Lower lobe of right lung (tissue), 2 donors: ENCODE measurements at regions not wholly inside any gene's neighbourhood (a gene's known extent, or its start where the extent isn't known, plus 50 kb on each side); places are given as distances from the start of the nearest gene placed in this dataset.

Source experiments
- ATAC-seq, 2 donors: fragments of 200-7000 bp; cut with Tn5 transposase; one replicate each; pipeline ENCODE4 v1.9.1; 2020 to 2022; ENCODE audit warnings: mild to moderate bottlenecking in 2 of 2, moderate library complexity in 2 of 2
- DNase-seq: peaks from one replicate; pipeline ENCODE4 v3.0.0-alpha.2; 2020
- H3K27ac ChIP-seq: fragments of 200-600 bp; one replicate; pipeline ENCODE4 v1.8.0; 2022
- H3K27me3 ChIP-seq: fragments of 200-600 bp; one replicate; pipeline ENCODE4 v1.8.0; 2022; ENCODE audit warnings: low read depth
- H3K36me3 ChIP-seq: fragments of 200-600 bp; one replicate; pipeline ENCODE4 v1.8.0; 2022; ENCODE audit warnings: mild to moderate bottlenecking
- H3K4me1 ChIP-seq: fragments of 200-600 bp; one replicate; pipeline ENCODE4 v1.8.0; 2022
- H3K4me3 ChIP-seq: fragments of 200-600 bp; one replicate; pipeline ENCODE4 v1.8.0; 2022; ENCODE audit warnings: mild to moderate bottlenecking
- H3K9me3 ChIP-seq: fragments of 200-600 bp; one replicate; pipeline ENCODE4 v1.8.0; 2022
- intact Hi-C: fragments of 100-400 bp; cut with DNase I; formaldehyde crosslinking; loops from one replicate; pipeline ENCODE4 v1.11.0; 2022
- TF ChIP-seq, protein P1 (sequence below): fragments of 200-600 bp; IDR thresholded peaks from one replicate; pipeline ENCODE4 v1.8.0; 2022; ENCODE audit warnings: antibody characterized with exemption, mild to moderate bottlenecking
- donor health status: DM: no; HTN: yes; CAD: no; lungs with severe emphysema.

DNA sequence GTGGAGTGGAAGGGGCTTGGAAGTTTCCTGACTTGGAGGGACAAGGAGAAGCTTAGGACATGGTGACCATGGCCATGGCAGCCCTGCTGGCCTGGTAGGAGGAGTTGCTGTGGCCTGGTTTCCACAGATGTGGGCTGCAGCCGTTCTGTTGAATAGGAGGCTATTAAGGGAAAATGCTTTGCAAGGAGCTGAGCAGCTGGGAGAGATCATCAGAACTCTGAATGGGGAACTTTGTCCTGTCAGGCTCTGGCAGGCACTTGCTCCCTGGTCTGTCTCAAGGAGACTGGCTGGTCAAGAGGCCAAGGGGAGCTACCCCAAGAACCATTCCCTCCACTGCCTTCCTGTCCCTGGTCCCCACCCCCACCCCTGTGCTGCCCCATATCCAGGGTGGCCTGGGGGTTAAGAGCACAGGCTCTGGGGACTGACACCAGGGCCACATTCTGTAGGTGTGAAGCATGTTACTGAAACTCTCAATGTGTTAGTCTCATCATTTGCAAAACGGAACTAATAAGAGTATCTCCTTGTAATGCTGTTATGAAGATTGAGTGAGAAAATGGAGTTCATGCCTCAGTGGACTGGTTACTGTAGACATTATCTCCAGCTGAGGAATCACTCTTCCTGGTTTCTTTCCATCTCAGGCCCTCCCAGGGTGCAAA is 84.0 kb upstream of the ARAP3 start:
- ATAC-seq (no peak), DNase-seq (no peak)
- no peak overlapping the region for H3K27ac ChIP-seq
- H3K27me3 ChIP-seq, result no peaks in the 10 kb centered on the region
- TF ChIP-seq, protein P1, sequence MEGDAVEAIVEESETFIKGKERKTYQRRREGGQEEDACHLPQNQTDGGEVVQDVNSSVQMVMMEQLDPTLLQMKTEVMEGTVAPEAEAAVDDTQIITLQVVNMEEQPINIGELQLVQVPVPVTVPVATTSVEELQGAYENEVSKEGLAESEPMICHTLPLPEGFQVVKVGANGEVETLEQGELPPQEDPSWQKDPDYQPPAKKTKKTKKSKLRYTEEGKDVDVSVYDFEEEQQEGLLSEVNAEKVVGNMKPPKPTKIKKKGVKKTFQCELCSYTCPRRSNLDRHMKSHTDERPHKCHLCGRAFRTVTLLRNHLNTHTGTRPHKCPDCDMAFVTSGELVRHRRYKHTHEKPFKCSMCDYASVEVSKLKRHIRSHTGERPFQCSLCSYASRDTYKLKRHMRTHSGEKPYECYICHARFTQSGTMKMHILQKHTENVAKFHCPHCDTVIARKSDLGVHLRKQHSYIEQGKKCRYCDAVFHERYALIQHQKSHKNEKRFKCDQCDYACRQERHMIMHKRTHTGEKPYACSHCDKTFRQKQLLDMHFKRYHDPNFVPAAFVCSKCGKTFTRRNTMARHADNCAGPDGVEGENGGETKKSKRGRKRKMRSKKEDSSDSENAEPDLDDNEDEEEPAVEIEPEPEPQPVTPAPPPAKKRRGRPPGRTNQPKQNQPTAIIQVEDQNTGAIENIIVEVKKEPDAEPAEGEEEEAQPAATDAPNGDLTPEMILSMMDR, result no peak
- intact Hi-C loops, result no loop called here
- no peak overlapping the region for H3K4me3 ChIP-seq
- no peaks in the 10 kb centered on the region for H3K9me3 ChIP-seq
- H3K36me3 ChIP-seq, result no peaks in the 10 kb centered on the region
- no peaks in the 10 kb centered on the region for H3K4me1 ChIP-seq

DNA sequence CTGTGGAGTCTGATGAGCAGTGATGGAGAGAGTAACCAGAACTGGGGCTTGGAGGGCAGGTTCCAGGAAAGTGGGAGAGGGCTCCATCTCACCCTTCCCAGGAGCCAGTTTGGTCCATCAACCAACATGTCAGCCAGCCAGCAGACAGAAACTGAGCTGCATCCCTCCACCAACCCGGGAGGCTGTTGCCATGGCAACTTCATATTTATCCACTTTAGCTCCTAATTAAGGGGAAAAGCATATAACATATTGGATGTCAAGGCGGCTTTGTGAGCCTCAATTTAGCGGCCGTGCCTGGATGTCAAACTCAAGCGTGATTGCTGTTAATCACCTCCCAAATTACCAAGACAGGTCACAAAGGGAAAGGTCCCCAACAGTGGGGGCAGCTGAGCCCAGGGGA is 81.5 kb upstream of the ARAP3 start:
- intact Hi-C loops, result no loop called here
- TF ChIP-seq, protein P1, result no peak
- Histone ChIP-seq H3K9me3 (no peaks in the 10 kb centered on the region), H3K27ac (no peak overlapping the region), H3K27me3 (peaks cover 9% of the 10 kb centered on the region), H3K4me1 (no peaks in the 10 kb centered on the region), H3K4me3 (no peak overlapping the region), H3K36me3 (no peaks in the 10 kb centered on the region)
- no peak for DNase-seq
- no peak for ATAC-seq

DNA sequence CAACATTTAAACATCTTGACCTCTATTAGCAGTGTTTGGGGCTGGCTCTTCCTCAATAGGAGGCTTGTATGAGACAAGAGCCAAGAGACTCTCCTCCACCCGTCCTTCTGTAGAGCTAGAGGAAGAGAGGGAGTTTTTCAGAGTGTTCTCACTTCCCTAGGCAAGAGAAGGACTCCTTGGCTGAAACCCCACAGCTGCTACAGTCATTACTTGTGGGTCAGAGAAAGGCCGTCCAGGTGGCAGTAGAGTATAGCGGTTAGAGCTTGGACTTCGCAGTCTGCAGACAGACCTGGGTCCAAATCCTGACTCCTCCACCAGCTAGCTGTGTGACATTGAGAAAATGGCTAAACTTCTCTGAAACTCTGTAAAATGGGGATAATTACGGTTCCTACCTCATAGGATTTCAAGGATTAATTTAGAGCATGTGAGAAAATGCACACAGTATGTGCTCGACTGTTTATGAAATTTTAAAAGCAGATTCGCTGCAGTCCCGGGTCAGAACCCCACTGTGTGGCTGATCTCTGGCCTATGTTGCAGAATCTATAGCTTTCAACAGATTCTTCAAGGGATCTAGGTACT is 80.8 kb upstream of the ARAP3 start:
- Histone ChIP-seq H3K4me1 (no peaks in the 10 kb centered on the region), H3K27me3 (peaks cover 12% of the 10 kb centered on the region), H3K36me3 (no peaks in the 10 kb centered on the region), H3K4me3 (no peak overlapping the region), H3K27ac (no peak overlapping the region), H3K9me3 (no peaks in the 10 kb centered on the region)
- TF ChIP-seq, protein P1, result peak; percentile 24
- intact Hi-C loops, result no loop called here
- no peak for DNase-seq
- ATAC-seq, result peak in 1 of 2 donors; percentile 29

DNA sequence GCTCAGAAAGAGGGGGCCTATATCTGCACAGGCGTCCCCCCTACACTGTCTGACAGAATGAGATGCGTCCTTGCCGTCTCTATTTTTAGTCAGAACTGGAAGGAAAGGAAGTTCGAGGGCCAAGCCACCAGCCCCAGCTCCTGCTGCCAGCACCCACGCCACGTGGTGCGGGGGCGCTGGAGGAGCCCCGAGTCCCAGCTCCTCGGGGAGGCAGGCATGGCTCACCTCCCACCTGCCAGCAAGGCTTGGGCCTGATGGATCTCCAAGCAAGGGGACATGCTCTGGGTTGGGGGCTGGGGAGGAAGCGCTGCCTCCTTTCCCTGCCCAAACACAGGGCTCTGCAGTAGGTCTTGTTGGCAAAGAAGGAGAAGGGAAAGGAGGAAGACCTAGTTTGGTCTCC is 80.3 kb upstream of the ARAP3 start:
- DNase-seq (no peak), ATAC-seq (no peak)
- Histone ChIP-seq H3K4me1 (no peaks in the 10 kb centered on the region), H3K36me3 (no peaks in the 10 kb centered on the region), H3K9me3 (no peaks in the 10 kb centered on the region), H3K4me3 (no peak overlapping the region), H3K27ac (no peak overlapping the region), H3K27me3 (peaks cover 18% of the 10 kb centered on the region)
- TF ChIP-seq, protein P1, result no peak
- intact Hi-C loops, result no loop called here

DNA sequence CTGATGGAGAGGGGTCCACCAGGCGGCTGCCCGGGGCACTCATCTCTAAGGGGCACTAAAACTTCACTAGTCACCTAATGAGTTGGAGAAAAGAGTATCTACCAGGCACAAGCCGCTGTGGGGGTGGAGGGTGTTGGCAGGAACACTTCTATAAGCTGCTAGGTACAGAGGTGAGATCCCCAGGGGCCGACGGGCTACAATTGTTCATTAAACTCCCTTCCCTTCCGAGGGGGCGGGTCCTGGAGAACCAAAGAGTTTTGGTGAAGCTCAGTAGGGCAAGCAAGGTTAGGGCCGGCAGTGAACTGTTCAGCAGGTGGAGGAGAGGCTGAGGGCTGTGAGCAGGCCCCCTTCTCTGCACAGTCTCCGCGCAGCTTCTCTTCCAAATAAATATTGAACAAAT is 78.7 kb upstream of the ARAP3 start:
- Histone ChIP-seq H3K9me3 (no peaks in the 10 kb centered on the region), H3K27me3 (peaks cover 20% of the 10 kb centered on the region), H3K36me3 (no peaks in the 10 kb centered on the region), H3K4me3 (no peak overlapping the region), H3K4me1 (no peaks in the 10 kb centered on the region), H3K27ac (no peak overlapping the region)
- no peak for DNase-seq
- intact Hi-C loops, result no loop called here
- TF ChIP-seq, protein P1, result no peak
- no peak for ATAC-seq
